ENCODE measurements at regions not wholly inside any gene's neighbourhood (a gene's known extent, or its start where the extent isn't known, plus 50 kb on each side); places are given as distances from the start of the nearest gene placed in this dataset.

GRCh38 chr3:116834816-116835215 is 125.2 kb downstream of the TUSC7 start:
- no peak overlapping the region for H3K27ac ChIP-seq
- no peaks in the 10 kb centered on the region for H3K27me3 ChIP-seq (ENCODE audit: insufficient read depth, low read depth)
- no peak for DNase-seq
- no peaks in the 10 kb centered on the region for H3K9me3 ChIP-seq (ENCODE audit: insufficient read depth, low read depth)
- no peaks in the 10 kb centered on the region for H4K20me1 ChIP-seq (ENCODE audit: insufficient read depth)
- no peaks in the 10 kb centered on the region for H3K4me1 ChIP-seq (replicated peaks; ENCODE audit: insufficient read depth)
- POLR2A ChIA-PET (ENCODE audit: unreplicated experiment): no interaction called here
- H3K79me2 ChIP-seq (ENCODE audit: low read depth): no peaks in the 10 kb centered on the region
- no peak for TF ChIP-seq CTCF (conservative IDR thresholded peaks at IDR 0.05)
- TF ChIP-seq EZH2 (IDR thresholded peaks at IDR 0.05; ENCODE audit: low read depth): no peak
- H3K9me2 ChIP-seq (ENCODE audit: insufficient read depth): no peaks in the 10 kb centered on the region
- BruUV-seq (replicated peaks): no TSS peak
- H3K4me2 ChIP-seq: no peak overlapping the region
- no peak overlapping the region for H2AFZ ChIP-seq
- no peaks in the 10 kb centered on the region for H3K36me3 ChIP-seq (ENCODE audit: low read depth)
- intact Hi-C loops (cut with micrococcal nuclease; ENCODE audit: unreplicated experiment): no loop called here
- H3F3A ChIP-seq (ENCODE audit: insufficient read depth, low read depth): no peaks in the 10 kb centered on the region
- CTCF ChIA-PET: no interaction called here
- no peak overlapping the region for H3K4me3 ChIP-seq

GRCh38 chr3:116835658-116836057 is 126.1 kb downstream of the TUSC7 start:
- ChIA-PET POLR2A (ENCODE audit: unreplicated experiment) (interaction anchor here (0.7 kb wide), 1 partner anchor 32 kb away, joined by 6 read pairs; no protein-coding TSS in a partner anchor), CTCF (no interaction called here)
- no peak for DNase-seq
- Histone ChIP-seq H2AFZ (no peak overlapping the region), H3K4me3 (no peak overlapping the region), H3K36me3 (ENCODE audit: low read depth) (no peaks in the 10 kb centered on the region), H4K20me1 (ENCODE audit: insufficient read depth) (no peaks in the 10 kb centered on the region), H3K9me3 (ENCODE audit: insufficient read depth, low read depth) (no peaks in the 10 kb centered on the region), H3K27me3 (ENCODE audit: insufficient read depth, low read depth) (no peaks in the 10 kb centered on the region), H3F3A (ENCODE audit: insufficient read depth, low read depth) (no peaks in the 10 kb centered on the region), H3K4me1 (replicated peaks; ENCODE audit: insufficient read depth) (no peaks in the 10 kb centered on the region), H3K4me2 (no peak overlapping the region), H3K9me2 (ENCODE audit: insufficient read depth) (no peaks in the 10 kb centered on the region), H3K27ac (no peak overlapping the region), H3K79me2 (ENCODE audit: low read depth) (no peaks in the 10 kb centered on the region)
- intact Hi-C loops (cut with micrococcal nuclease; ENCODE audit: unreplicated experiment): no loop called here
- TF ChIP-seq CTCF (conservative IDR thresholded peaks at IDR 0.05): no peak
- TF ChIP-seq EZH2 (IDR thresholded peaks at IDR 0.05; ENCODE audit: low read depth): no peak
- no TSS peak for BruUV-seq (replicated peaks)

- intact Hi-C loops (cut with micrococcal nuclease; ENCODE audit: unreplicated experiment): no loop called here
- no peaks in the 10 kb centered on the region for H3K4me1 ChIP-seq (replicated peaks; ENCODE audit: insufficient read depth)
- H3K79me2 ChIP-seq (ENCODE audit: low read depth): no peaks in the 10 kb centered on the region
- H3K27me3 ChIP-seq (ENCODE audit: insufficient read depth, low read depth): no peaks in the 10 kb centered on the region
- POLR2A ChIA-PET (ENCODE audit: unreplicated experiment): no interaction called here
- H3K4me3 ChIP-seq: no peak overlapping the region
- H2AFZ ChIP-seq: no peak overlapping the region
- no peaks in the 10 kb centered on the region for H3K9me3 ChIP-seq (ENCODE audit: insufficient read depth, low read depth)
- CTCF ChIA-PET: no interaction called here
- DNase-seq: no peak
- H3K9me2 ChIP-seq (ENCODE audit: insufficient read depth): no peaks in the 10 kb centered on the region
- H4K20me1 ChIP-seq (ENCODE audit: insufficient read depth): no peaks in the 10 kb centered on the region
- TF ChIP-seq CTCF (conservative IDR thresholded peaks at IDR 0.05): no peak
- no peak for TF ChIP-seq EZH2 (IDR thresholded peaks at IDR 0.05; ENCODE audit: low read depth)
- no peaks in the 10 kb centered on the region for H3K36me3 ChIP-seq (ENCODE audit: low read depth)
- H3F3A ChIP-seq (ENCODE audit: insufficient read depth, low read depth): no peaks in the 10 kb centered on the region
- no peak overlapping the region for H3K27ac ChIP-seq
- no TSS peak for BruUV-seq (replicated peaks)
- no peak overlapping the region for H3K4me2 ChIP-seq
Measured at GRCh38 chr3:116836286-116836685, 126.7 kb downstream of the TUSC7 start.

Measured in PC-9 (cell line).